ENCODE measurements at regions not wholly inside any gene's neighbourhood (a gene's known extent, or its start where the extent isn't known, plus 50 kb on each side); places are given as distances from the start of the nearest gene placed in this dataset.

- no peak for TF ChIP-seq EP300 (IDR thresholded peaks at IDR 0.05)
- TF ChIP-seq, protein P1, sequence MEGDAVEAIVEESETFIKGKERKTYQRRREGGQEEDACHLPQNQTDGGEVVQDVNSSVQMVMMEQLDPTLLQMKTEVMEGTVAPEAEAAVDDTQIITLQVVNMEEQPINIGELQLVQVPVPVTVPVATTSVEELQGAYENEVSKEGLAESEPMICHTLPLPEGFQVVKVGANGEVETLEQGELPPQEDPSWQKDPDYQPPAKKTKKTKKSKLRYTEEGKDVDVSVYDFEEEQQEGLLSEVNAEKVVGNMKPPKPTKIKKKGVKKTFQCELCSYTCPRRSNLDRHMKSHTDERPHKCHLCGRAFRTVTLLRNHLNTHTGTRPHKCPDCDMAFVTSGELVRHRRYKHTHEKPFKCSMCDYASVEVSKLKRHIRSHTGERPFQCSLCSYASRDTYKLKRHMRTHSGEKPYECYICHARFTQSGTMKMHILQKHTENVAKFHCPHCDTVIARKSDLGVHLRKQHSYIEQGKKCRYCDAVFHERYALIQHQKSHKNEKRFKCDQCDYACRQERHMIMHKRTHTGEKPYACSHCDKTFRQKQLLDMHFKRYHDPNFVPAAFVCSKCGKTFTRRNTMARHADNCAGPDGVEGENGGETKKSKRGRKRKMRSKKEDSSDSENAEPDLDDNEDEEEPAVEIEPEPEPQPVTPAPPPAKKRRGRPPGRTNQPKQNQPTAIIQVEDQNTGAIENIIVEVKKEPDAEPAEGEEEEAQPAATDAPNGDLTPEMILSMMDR (IDR thresholded peaks at IDR 0.05), result no peak
These were observed 53.6 kb upstream of the INCENP start for GRCh38 chr11:62069986-62070919.
